NCI-H187 treated with DMSO at 0.1 percent for 48 hours (cell line): ENCODE measurements at regions not wholly inside any gene's neighbourhood (a gene's known extent, or its start where the extent isn't known, plus 50 kb on each side); places are given as distances from the start of the nearest gene placed in this dataset.

Experiments used
- DNase-seq: peaks from one replicate; lab custom pipeline; 2025; lab: John Stamatoyannopoulos, UW

DNA sequence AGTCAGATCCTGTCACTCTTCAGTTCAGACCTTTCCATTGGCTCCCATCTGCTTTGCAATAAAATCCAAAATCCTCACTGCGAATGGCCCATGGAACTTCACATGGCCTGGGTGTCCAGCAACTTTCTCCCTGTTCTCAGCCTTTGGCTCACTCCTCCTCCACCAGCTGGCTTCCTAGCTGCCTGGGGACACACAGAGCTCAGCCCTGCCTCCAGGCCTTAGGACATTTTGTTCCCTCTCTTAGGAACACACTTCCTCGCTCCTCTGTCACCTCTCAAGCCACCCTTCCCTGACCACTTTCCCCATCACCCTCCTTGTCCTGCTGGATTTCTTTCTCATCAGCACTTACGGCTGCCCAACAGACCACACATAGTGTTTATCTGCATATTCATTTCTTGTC, 419.6 kb downstream of the MED13L start:
- no peak for DNase-seq

GRCh38 chr12:115857160-115857920, 420.2 kb downstream of the MED13L start:
- DNase-seq: no peak

GRCh38 chr12:115852054-115852453, 425.4 kb downstream of the MED13L start:
- no peak for DNase-seq

GRCh38 chr12:115850957-115851356, 426.5 kb downstream of the MED13L start:
- no peak for DNase-seq

- DNase-seq: no peak
Measured at GRCh38 chr12:115849262-115849943, 428.1 kb downstream of the MED13L start.

GRCh38 chr12:115847398-115847797, 430.1 kb downstream of the MED13L start:
- DNase-seq: no peak

- no peak for DNase-seq
Measured at GRCh38 chr12:115846516-115846915, 431.0 kb downstream of the MED13L start.

DNA sequence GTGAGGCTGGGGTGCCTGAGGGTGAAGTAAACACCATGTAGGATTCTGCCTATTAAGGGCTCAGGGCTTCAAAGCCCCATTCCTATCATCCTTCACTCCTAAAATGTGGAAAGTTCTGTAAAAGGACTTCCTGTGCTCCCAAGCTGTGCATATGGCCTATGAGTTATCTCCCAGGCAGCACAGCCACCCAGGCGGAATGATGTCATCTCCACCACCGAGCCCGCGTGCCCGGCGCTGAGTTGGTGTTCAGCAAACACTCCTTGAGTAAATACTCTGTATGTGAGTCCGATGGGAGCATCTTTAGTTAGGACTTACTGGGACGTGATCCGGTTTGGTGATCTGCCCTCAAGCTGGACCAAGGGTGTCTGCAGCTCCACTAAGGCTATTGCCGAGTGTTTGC, 437.3 kb downstream of the MED13L start:
- DNase-seq: no peak

- DNase-seq: no peak
Measured at GRCh38 chr12:115838952-115839351, 438.5 kb downstream of the MED13L start.

DNA sequence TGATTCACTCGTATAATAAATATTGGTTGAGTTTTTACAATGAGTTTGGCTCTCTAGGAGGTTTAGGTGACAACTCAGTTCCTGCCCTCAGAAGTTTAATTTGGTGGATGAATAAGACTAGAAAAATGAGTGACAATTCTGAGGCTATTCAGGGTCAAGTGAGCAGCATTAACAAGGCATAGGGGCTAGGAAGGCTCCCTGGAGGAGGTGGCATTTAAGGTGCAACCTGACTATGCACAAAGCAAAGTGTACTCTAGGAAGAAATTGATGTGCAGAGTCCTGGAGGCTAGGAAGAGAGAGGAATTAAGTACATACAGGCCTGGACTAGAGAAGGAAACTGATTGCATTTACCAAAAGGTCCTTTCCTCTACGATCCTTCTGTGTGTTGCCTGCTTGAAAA, 440.3 kb downstream of the MED13L start:
- DNase-seq: no peak

- DNase-seq: no peak
Measured at GRCh38 chr12:115835445-115835844, 442.0 kb downstream of the MED13L start.

DNA sequence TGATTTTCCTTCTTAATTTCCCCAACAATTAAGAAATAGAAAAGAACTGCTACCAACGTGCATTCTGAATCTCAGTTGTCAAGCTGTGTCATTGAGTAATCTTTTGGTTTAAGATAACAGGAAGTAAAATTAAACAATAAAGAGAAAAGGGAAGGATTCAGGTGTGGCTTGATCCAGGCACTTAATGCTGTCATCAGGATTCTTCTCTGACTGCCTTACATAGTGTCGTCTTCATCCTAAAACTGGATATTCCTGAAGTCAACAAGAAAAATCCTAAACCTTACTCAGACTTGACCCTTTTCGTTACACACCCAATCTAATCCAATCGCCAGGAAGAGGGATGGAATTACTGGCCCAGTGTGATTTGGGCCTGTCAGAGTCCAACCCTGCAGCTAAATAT, 443.8 kb downstream of the MED13L start:
- DNase-seq: no peak

DNA sequence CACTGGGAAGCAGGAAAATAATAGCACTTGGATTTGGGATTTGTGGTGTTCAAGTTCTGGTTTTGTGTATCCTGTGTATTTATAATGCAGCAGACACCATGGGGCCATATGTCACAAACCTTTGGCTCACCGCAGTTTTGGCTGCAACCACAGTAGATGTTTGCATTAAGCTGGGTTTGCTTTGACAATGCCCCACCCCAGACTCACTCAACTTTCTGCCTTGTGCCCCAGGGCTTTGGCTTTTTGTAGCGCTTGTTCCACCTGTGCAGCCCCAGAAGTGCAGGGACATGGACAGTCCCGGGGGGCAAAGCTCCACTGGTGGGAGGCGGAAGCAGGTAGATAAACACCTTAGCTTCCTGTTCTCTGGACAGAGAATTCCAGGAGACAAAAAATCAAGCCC, 446.9 kb downstream of the MED13L start:
- no peak for DNase-seq

DNA sequence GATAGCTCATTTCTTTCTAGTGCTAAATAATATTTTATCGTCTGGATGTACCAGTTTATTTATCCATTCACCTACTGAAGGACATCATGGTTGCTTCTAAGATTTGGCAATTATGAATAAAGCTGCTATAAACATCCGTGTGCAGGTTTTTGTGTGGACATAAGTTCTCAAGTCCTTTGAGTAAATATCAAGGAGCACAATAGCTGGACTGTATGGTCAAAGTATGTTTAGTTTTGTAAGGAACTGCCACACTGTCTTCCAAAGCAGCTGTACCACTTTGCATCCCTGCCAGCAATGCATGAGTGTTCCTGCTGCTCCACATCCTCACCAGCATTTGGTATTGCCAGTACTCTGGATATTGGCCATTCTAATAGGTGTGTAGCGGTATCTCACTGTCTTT, 447.4 kb downstream of the MED13L start:
- no peak for DNase-seq

DNA sequence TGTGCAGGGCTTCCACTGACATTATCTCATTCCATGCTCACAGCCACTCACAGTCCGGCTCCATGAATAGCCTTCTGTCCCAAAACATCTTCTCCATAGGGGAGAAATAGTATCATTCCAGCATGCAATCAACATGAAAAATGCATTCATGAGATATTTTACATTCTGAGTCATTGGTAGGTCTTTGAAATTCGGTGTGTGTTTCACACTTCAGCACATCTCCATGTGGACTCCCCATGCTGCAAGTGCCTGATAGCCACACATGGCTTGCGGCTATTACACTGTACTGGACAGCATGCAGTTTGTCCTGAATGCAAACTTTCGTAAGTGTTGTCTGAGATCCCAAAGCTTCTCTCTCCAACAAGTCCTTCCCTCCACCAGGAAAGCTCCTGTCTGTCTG, 449.3 kb downstream of the MED13L start:
- DNase-seq: no peak

DNA sequence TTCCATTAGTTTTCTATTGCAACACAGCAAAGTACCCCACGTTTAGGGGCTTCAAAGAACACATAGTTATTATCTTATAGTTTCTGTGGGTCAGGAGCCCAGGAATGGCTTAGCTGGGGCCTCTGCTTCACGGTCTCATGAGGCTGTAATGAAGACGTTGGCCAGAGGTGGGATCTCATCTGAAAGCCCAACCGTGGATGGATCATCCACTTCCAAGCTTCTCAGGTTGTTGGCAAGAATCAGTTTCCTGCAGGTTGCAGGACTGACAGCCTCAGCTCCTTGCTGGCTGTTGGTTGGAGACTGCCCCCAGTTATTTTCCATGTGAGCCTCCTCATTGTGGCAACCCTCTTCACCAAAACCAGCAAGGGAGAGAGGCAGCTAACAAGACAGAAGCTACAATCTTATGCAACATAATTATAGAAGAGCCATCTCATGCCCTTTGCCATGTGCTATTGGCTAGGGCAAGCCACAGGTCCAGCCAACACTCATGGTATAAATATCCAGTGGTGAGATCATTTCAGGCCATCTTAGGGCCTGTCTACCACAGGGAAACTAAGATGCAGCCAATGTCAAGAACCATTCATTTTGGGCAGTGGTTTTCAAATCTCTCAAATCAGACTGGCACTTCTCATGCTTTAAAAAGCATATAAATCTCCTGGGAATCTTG, 452.4 kb downstream of the MED13L start:
- no peak for DNase-seq

GRCh38 chr12:115823635-115824034, 453.9 kb downstream of the MED13L start:
- no peak for DNase-seq

DNA sequence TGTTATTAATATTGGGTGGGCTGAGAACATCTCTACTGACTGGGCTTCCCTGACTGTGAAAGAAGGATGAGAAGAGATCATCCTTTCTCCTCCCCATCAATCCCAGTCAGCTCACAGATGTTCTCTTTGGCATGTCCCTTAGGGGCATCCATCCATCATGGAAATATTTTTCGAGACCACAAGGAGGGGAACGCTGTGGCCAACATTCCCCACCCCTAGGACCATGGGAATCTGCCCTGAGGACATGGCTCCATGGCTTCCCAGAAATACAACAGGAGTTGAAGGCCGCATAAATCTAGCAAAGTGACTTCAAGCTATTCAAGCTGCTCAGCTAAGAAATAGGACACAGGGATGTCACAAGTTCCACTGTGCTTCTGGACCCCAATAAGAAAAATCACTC, 456.8 kb downstream of the MED13L start:
- DNase-seq: no peak

- no peak for DNase-seq
Measured at GRCh38 chr12:115818973-115819372, 458.5 kb downstream of the MED13L start.

- DNase-seq: no peak
Measured at GRCh38 chr12:115817389-115817788, 460.1 kb downstream of the MED13L start.

DNA sequence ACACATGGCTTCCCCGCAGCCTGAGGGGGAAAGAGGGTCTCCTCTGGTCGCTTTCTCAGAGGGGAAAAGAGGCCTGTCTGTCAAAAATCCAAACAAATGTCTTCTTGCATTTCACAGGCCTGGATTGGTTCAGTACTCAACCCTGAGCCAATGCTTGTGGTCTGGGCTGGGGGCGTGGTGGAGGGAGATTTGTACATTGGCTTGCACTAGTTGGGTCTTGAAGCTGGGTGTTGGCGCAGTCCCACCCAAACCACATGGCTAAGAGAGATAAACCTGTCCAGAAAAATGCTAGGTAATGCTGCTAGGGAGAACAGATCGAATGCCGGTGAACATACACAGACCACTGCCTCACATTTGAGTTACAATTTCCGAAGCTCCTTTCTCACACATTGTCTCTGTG, 461.6 kb downstream of the MED13L start:
- no peak for DNase-seq

GRCh38 chr12:115813256-115813655, 464.2 kb downstream of the MED13L start:
- no peak for DNase-seq

DNA sequence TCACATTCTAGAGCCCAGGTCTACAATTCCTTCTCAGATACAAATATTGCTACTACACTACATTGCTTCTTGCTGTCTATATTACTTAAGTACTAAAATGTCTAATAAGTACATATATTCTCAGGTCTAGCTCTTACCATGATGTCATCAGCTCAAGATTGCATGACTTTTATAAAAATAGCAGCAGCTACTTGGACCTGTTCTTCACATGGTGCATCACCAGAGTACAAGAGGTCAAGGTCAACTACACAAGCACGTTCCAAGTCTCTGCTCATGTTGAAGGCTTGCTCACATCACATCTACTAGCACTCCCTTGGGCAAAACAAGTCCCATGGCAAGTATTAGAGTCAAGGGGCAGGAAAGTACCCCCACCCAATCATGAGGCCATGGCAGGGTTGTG, 465.6 kb downstream of the MED13L start:
- no peak for DNase-seq
